ENCODE measurements at regions not wholly inside any gene's neighbourhood (a gene's known extent, or its start where the extent isn't known, plus 50 kb on each side); places are given as distances from the start of the nearest gene placed in this dataset.

- no peak for TF ChIP-seq POLR2A (IDR thresholded peaks at IDR 0.05; ENCODE audit: low read depth, low read length)
- TF ChIP-seq POLR2AphosphoS5 (IDR thresholded peaks at IDR 0.05; ENCODE audit: low read depth, low read length), result no peak
- no peak for TF ChIP-seq TAF1 (IDR thresholded peaks at IDR 0.05; ENCODE audit: low read depth, low read length)
These were observed 1349.0 kb downstream of the BRD1 start for GRCh38 chr22:48478529-48479265.

Data from GM12891 (cell line).